ENCODE measurements at regions not wholly inside any gene's neighbourhood (a gene's known extent, or its start where the extent isn't known, plus 50 kb on each side); places are given as distances from the start of the nearest gene placed in this dataset.

DNA sequence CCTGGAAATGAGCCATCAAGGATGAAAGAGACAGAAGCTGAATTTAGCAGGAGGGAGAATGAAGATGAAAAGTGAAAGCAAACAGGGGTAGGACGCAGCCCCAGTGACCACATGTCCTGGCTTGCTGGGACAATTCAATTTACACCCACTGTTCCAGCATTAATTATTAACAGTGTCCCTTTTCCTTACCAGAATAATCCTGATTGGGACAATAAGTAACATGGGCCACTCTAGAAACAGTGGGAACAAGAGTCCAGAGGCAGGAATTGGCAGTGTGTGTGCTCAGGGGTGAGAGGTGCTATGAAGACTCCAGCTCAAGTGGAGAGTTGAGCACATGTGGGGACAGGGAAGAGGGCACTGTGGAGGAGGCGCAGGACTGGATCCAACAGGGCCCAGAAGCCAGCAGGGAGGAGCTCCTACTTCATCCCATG, 147.1 kb downstream of the C5orf15 start:
- TF ChIP-seq POLR2A (IDR thresholded peaks at IDR 0.05) (no peak), CTCF (IDR thresholded peaks at IDR 0.05) (no peak), POLR2AphosphoS5 (IDR thresholded peaks at IDR 0.05) (peak in 1 of 2 donors; percentile 19), EP300 (IDR thresholded peaks at IDR 0.05) (no peak)
